GM21717 (cell line): ENCODE measurements at regions not wholly inside any gene's neighbourhood (a gene's known extent, or its start where the extent isn't known, plus 50 kb on each side); places are given as distances from the start of the nearest gene placed in this dataset.

Experiments used
- ATAC-seq: cut with Tn5 transposase; IDR thresholded peaks from one replicate; pipeline ENCODE4 v1.9.1; 2021; ENCODE audit warnings: mild to moderate bottlenecking, moderate library complexity; ENCODE audit not compliant: unreplicated experiment

GRCh38 chr1:90650401-90650800, 66.7 kb downstream of the BARHL2 start:
- ATAC-seq, result no peak

GRCh38 chr1:90640325-90640724, 76.8 kb downstream of the BARHL2 start:
- ATAC-seq, result no peak

DNA sequence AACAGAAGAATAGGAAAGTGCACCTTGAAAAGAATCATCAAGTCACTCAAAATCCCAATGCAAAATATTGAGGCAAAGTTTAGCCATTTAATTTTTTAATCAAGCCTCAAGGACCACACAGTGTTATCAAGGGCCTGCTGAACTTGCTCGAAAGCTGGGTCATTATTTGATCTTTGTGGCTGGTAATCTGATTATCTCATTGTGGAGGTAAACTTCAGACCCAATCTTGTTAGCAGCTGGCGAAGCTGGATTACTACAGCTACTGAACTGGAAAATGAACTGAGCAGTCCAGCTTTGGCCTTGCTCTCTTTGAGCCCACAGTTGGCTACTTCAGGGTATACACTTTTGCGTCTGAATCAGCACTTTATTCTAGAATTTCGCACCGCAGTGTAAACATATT, 94.4 kb downstream of the BARHL2 start:
- ATAC-seq, result no peak

GRCh38 chr1:90621986-90622385, 95.1 kb downstream of the BARHL2 start:
- ATAC-seq, result no peak

GRCh38 chr1:90616395-90616794, 100.7 kb downstream of the BARHL2 start:
- ATAC-seq, result no peak

DNA sequence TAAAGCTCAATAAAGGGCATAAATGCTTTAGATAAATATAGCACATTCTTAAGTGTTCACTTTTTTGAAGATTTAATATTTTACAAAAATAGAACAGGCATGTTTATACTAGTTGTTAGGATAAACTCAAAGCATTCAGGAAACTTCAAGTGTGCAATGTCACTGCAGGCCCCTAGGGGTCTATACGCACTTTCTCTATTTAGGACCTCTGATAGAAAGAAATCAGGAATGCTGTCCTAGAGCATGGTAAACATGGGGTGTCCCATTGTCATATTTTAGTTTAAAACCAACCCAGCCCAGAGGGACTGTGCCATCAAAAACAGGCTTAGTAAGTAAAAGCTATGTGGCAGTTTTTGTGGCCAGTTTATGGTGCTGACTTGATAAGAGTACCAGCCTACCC, 102.2 kb downstream of the BARHL2 start:
- no peak for ATAC-seq

DNA sequence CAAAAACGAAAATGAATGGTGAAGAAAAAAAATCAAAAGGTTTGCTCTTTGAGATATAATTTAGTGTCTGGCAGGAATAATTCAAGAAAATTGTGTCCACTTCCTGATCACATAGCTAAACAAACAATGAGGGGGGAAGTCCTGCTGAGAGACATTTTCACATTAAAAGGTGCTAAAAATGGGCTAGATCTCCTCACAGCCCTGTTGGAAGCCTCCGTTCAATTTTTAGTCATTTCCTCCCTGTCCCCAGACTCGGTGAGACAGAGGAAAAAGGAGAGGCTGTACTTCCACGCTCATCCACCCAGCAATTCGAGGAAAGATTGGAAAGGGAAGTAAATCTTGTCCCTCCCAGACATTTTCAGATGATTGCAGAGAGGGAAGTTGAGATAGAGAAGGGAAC, 103.7 kb downstream of the BARHL2 start:
- ATAC-seq, result no peak

DNA sequence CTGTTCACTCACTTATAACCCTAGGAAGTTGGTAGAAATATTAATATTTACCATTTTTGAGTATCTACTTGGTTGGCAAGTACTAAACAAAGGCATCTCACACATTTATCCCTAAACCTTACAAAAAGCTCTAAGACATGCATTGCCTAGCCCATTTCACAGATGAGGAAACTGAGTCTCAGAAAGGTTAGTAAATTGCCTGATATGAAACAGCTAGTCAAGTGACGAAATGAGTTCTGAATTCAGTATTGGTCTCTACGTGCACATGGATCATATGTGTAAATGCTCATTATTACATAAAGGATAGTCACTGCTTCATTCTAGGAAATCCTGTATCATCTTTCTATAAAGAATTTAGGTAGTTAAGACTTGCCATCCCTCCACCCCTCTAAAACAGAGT, 105.1 kb downstream of the BARHL2 start:
- ATAC-seq, result no peak

DNA sequence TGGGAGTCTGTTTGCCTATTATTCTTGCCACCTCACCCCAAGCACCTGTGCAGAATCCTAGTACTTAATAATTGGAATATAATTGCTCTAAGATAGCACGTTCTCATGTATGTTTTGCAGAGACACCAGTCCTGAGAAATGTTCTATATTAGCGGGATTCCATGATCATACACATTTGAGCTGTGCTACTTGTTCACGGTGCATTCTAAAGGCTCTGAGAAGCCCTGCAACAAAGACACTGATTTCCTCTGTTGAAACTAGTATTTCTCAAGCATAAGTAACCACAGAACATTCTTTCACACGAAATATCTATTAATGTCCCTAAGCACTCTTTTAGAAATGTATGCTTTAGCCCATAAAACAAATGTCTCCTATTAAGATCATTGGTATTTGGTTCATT, 109.4 kb downstream of the BARHL2 start:
- no peak for ATAC-seq

DNA sequence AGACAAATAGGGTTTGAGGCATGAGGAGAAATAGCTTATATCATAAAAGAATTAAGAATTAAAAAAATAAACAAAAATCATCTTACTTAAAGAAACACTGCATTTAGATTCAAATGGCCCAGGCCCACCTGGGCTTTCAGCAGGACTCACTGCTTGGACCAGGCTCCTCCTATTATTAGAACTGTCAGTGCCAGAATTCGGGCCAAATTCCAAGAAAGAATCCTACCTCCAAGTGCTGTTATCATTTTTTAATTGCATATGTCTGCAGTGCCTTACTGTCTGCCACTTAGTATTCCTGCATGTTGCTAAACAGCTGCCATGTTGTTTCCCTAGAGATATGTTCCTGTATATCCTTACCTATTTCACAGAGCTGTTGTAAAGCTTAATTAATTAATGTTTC, 112.0 kb downstream of the BARHL2 start:
- ATAC-seq, result no peak

DNA sequence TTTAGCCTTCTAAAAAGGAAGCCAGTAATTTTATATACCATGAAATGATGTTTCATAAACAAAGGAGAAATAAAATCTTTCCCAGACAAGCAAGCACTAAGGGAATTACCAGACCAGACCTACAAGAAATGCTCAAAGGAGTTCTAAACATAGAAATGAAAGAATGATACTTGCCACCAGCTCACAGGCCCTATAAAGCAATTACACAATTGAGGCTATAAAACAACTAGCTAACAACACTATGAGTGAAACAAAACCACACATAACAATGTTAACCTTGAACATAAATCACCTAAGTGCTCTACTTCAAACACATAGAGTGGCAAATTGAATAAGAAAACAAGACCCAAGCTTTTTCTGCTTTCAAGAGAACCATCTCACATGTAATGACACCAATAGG, 123.8 kb downstream of the BARHL2 start:
- no peak for ATAC-seq

DNA sequence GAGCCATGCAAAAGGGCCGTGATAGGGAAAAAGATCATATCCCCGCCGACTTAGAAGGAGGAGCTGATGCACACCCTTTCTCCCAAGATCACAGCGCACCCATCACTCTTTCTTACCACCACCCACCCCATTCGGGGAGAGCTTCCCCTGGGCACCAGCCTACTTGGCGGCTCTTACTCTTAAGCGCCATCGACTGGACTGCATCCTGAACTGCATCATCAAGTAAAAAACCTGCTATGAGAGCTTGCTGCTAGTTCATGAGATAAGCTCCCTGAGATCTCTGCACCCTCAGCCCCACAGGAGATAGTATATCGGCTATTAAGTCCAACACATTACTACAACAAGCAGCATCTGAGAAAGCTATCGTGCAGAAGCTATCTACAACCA, 125.1 kb downstream of the BARHL2 start:
- no peak for ATAC-seq

- ATAC-seq, result no peak
Measured at GRCh38 chr1:90591355-90591969, 125.6 kb downstream of the BARHL2 start.

DNA sequence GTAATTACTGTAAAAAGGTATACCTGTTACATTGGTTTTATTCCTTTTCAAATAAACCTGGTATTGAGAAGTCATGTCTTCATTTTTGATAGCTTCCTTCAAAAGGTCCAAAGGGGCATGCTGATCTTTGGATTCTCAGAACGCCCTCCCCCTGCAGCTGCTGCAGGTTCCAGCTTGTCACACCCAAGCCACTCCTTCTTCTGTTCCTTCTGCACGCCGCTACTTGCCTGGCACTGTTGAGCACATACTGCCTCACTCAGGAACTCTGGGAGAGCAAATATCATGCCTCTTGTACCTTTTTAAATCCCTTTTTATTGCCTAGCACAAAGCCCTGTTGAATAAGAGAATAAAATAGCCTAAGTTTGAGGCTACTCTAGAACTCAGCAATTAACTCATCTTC, 136.9 kb downstream of the BARHL2 start:
- ATAC-seq, result no peak

DNA sequence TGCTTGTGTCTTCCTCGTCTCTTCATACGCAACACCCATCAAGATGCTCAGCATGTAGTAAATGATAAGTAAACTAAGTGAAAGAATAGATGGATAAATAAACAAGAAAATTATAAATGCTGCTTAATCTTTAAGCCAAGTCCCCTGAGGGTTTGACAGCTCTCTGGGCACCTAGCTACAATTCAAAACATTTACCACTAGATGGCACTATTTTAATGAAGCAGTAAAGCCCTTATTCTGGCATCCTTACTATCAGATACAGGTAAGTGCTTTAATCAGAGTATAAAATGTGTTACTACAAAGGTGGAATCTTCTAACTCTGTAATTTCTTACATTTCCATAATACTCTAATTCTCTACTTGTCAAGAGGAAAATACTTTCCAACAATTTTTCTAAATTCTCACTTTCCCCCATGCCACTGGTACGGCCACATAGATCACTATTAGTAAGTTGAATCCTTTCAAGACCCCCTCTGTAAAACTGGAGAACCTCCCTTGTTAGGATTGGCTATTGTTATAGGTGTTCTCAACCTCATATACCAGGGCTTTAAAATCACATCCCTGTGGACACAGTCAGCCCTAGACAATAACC, 137.8 kb downstream of the BARHL2 start:
- ATAC-seq, result peak; percentile 78

GRCh38 chr1:90574692-90575370, 142.3 kb downstream of the BARHL2 start:
- ATAC-seq, result no peak

DNA sequence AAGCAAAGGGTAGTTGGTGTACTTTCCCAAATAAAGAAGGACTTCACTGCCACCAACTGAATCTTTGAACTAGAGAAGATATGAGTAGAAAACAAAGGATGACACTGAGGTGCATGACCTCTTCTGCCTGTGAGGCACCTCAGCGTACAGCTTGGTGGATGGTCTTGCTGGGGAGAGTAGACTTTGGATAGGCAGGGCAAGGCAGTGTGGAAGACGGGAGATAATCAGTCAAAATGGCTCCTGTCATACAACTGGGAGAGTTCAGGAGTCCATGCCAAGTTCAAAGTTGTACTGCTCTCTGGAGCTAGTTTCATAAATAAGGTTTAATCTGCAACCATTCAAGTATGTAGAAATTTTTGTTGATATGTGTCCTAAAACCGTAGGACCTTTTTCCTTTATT, 143.4 kb downstream of the BARHL2 start:
- ATAC-seq, result no peak

DNA sequence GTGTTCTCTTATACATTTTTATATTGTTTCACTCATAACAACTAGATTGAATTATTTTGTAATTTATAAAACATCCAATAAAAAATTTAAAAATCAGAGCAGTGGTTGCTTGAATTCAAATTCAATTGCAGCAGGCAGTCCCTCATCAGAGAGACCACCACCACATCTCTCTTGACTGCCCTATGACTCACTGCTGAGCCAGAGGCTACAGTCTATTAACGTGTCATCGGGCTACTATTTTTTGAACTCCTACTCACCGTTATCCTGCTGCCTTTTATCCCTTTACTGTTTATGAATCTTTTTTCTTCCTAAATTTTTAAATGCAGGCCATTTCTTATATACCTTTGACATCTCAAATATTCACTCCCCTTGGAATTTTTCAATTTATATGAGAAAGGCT, 144.7 kb downstream of the BARHL2 start:
- no peak for ATAC-seq

DNA sequence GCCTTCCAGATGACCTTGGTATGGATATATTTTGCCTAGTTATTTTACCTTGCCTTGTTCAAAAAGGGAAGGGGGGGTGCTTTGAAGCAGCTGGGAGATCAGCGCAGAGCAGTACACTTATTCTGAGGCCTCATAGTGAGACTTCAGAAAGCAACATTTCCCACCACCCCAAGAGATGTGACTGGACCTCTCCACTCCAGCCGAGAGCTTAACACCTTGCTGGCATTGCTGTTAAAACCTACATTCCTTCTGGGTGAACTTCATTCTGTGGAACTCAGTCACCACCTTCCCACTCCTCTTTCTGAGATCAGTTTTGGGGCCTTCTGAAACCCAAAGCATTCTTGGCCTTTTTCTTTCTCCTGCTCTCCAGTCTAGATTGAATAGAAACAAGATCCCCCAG, 148.7 kb downstream of the BARHL2 start:
- no peak for ATAC-seq

GRCh38 chr1:90564164-90564563, 152.9 kb downstream of the BARHL2 start:
- no peak for ATAC-seq

GRCh38 chr1:90562892-90563291, 154.2 kb downstream of the BARHL2 start:
- ATAC-seq, result no peak

DNA sequence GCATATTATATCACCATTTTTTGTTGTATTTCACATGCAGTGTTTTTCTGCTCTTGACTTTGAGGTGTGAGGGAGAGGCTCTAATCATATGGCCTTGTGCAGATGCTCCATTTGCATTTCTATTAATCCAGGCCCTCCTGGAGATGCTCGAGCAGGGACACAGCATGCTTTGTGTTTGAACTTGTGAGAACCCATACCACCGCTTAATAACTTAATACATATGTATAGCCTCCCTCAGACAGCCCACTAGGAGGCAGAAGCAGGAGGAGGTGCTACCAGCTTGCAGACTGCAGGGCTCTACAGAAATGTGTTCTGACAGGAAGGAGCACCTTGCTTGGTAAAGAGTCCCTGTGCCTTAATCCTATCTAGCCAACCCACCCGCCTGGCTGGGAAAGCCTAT, 155.2 kb downstream of the BARHL2 start:
- no peak for ATAC-seq
